OCI-LY7 (cell line): ENCODE measurements at regions not wholly inside any gene's neighbourhood (a gene's known extent, or its start where the extent isn't known, plus 50 kb on each side); places are given as distances from the start of the nearest gene placed in this dataset.

Experiments used
- BruUV-seq: library from RNA; stranded (reverse); fragments of 400-500 nt; replicated peaks from 2 replicates; lab custom pipeline; 2021; lab: Mats Ljungman, UMichigan
- CTCF ChIA-PET: fragments of 300-600 bp; sonication (Branson Sonifier 250); formaldehyde crosslinking; loops from one replicate; lab custom pipeline; 2022; ENCODE audit warnings: antibody characterized with exemption; ENCODE audit not compliant: unreplicated experiment; lab: Charles Lee
- POLR2A ChIA-PET: fragments of 300-600 bp; sonication (Branson Sonifier 250); formaldehyde crosslinking; loops from one replicate; lab custom pipeline; 2022; ENCODE audit warnings: antibody characterized with exemption; lab: Charles Lee
- DNase-seq: peaks from one replicate; pipeline ENCODE4 v3.0.0-alpha.2; 2015; ENCODE audit warnings: low spot score
- H2AFZ ChIP-seq: fragments of 200-600 bp; sonication (generic), shearing (Covaris generic); 2 replicates; pipeline ENCODE4 v1.6.1; 2014; ENCODE audit warnings: mild to moderate bottlenecking, antibody characterized with exemption, low read length, moderate library complexity
- H3K27ac ChIP-seq: fragments of 200-600 bp; sonication (generic); 2 replicates; pipeline ENCODE4 v1.5.1; 2014; ENCODE audit warnings: mixed run types, low read depth, mild to moderate bottlenecking, moderate library complexity, low read length, inconsistent platforms; ENCODE audit not compliant: poor library complexity, severe bottlenecking
- H3K36me3 ChIP-seq: fragments of 200-600 bp; sonication (generic); 2 replicates; pipeline ENCODE4 v1.6.1; 2014; ENCODE audit warnings: mild to moderate bottlenecking, antibody characterized with exemption, low read length, moderate library complexity, mixed read lengths; ENCODE audit not compliant: insufficient read depth
- H3K4me1 ChIP-seq: fragments of 200-600 bp; sonication (generic); 2 replicates; pipeline ENCODE4 v1.5.1; 2014; ENCODE audit warnings: mild to moderate bottlenecking, low read length; ENCODE audit not compliant: insufficient read depth, poor library complexity, severe bottlenecking
- H3K4me2 ChIP-seq: fragments of 200-600 bp; sonication (generic); 2 replicates; pipeline ENCODE4 v1.6.1; 2014; ENCODE audit warnings: mild to moderate bottlenecking, low read length
- H3K4me3 ChIP-seq: fragments of 200-600 bp; sonication (generic); 2 replicates; pipeline ENCODE4 v1.5.1; 2014; ENCODE audit warnings: mild to moderate bottlenecking, low read depth, low read length; ENCODE audit not compliant: poor library complexity, severe bottlenecking
- H3K79me2 ChIP-seq: fragments of 200-600 bp; sonication (generic); 2 replicates; pipeline ENCODE4 v1.6.1; 2016; ENCODE audit warnings: low read depth, mild to moderate bottlenecking, low read length, moderate library complexity, mixed read lengths; ENCODE audit not compliant: insufficient read depth
- H3K9me2 ChIP-seq: fragments of 200-600 bp; sonication (generic); 2 replicates; pipeline ENCODE4 v1.6.1; 2016; ENCODE audit warnings: mild to moderate bottlenecking, low read length, mixed read lengths; ENCODE audit not compliant: insufficient read depth
- H3K9me3 ChIP-seq: fragments of 200-600 bp; sonication (generic); 2 replicates; pipeline ENCODE4 v1.6.1; 2014; ENCODE audit warnings: mild to moderate bottlenecking, mixed run types, low read length, mixed read lengths
- H4K20me1 ChIP-seq: fragments of 200-600 bp; sonication (generic); 2 replicates; pipeline ENCODE4 v1.6.1; 2014; ENCODE audit warnings: mild to moderate bottlenecking, antibody characterized with exemption, low read length, moderate library complexity, mixed read lengths; ENCODE audit not compliant: insufficient read depth
- EZH2phosphoT487 ChIP-seq: fragments of 200-600 bp; sonication (generic); IDR thresholded peaks from 2 replicates; pipeline ENCODE4 v1.6.1; 2018; ENCODE audit warnings: low read depth, borderline replicate concordance, mild to moderate bottlenecking, mixed run types, antibody characterized with exemption, low read length, moderate library complexity, mixed read lengths
- intact Hi-C: fragments of 100-400 bp; cut with micrococcal nuclease; formaldehyde crosslinking; loops from one replicate; pipeline ENCODE4 v1.10.0; 2022; ENCODE audit not compliant: unreplicated experiment
- TF ChIP-seq, protein P1 (sequence below): fragments of 200-600 bp; sonication (generic); conservative IDR thresholded peaks from 2 replicates; pipeline ENCODE4 v1.5.1; 2014; ENCODE audit warnings: mild to moderate bottlenecking, antibody characterized with exemption, low read length, moderate library complexity, mixed read lengths

DNA sequence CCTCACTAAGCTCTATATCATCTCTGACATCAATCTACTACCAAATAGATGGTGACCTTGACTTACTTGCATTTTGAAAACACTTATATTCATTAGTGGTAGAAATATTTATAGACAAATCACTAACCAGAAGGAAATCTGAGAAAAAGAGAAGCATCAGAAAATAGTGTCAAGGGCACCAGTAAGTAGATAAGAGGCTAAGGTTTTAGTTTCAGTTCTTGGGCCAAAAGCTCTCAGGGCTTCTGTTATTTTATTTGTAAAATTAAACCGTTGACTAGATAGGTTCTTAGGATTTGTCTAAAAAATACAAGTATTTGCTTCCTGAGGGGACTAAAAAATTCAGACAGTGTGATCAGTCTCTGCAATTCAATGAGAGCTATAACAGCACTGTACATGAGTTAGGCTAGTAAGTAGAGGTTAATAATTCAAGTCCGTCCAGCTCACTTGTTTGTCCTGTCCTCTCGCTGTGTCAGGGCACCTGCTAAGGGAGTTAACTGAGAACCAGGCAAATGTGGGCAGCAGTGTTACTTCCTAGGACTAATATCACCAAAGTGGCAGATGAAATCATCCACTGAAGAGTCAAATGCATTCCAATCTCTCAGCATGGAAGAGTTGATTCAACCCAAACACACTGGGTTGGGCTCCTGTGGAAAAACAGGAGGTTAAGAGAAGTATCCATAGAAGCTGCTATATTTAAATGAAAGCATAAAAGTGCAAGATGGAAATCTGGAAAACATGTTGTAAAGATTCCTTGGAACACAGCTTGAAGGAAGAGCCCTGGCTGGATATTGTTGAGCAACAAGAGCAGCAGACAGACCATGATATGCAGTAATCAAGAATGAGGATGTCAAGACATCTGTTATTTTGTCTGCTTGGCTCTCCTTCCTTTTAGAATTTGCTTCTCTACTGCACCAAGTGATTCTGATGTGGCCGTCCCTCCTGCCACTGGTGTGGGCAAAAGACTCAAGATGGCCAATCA is 134.9 kb upstream of the ZBTB20 start:
- no TSS peak for BruUV-seq
- H3K9me2 ChIP-seq, result no peaks in the 10 kb centered on the region
- no peaks in the 10 kb centered on the region for H3K4me1 ChIP-seq
- ChIA-PET CTCF (interaction anchor here (0.5 kb wide), 1 partner anchor 480 kb away, joined by 3 read pairs; no protein-coding TSS in a partner anchor), POLR2A (interaction anchor here (0.6 kb wide), 1 partner anchor 21 kb away, joined by 3 read pairs; no protein-coding TSS in a partner anchor)
- H3K4me3 ChIP-seq, result no peak overlapping the region
- no peak overlapping the region for H2AFZ ChIP-seq
- H3K9me3 ChIP-seq, result no peaks in the 10 kb centered on the region
- TF ChIP-seq EZH2phosphoT487, result no peak
- TF ChIP-seq, protein P1, sequence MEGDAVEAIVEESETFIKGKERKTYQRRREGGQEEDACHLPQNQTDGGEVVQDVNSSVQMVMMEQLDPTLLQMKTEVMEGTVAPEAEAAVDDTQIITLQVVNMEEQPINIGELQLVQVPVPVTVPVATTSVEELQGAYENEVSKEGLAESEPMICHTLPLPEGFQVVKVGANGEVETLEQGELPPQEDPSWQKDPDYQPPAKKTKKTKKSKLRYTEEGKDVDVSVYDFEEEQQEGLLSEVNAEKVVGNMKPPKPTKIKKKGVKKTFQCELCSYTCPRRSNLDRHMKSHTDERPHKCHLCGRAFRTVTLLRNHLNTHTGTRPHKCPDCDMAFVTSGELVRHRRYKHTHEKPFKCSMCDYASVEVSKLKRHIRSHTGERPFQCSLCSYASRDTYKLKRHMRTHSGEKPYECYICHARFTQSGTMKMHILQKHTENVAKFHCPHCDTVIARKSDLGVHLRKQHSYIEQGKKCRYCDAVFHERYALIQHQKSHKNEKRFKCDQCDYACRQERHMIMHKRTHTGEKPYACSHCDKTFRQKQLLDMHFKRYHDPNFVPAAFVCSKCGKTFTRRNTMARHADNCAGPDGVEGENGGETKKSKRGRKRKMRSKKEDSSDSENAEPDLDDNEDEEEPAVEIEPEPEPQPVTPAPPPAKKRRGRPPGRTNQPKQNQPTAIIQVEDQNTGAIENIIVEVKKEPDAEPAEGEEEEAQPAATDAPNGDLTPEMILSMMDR, result no peak
- no peaks in the 10 kb centered on the region for H3K36me3 ChIP-seq
- H3K27ac ChIP-seq, result no peak overlapping the region
- DNase-seq, result no peak
- no peak overlapping the region for H3K4me2 ChIP-seq
- H4K20me1 ChIP-seq, result no peaks in the 10 kb centered on the region
- no peaks in the 10 kb centered on the region for H3K79me2 ChIP-seq
- intact Hi-C loops, result no loop called here

DNA sequence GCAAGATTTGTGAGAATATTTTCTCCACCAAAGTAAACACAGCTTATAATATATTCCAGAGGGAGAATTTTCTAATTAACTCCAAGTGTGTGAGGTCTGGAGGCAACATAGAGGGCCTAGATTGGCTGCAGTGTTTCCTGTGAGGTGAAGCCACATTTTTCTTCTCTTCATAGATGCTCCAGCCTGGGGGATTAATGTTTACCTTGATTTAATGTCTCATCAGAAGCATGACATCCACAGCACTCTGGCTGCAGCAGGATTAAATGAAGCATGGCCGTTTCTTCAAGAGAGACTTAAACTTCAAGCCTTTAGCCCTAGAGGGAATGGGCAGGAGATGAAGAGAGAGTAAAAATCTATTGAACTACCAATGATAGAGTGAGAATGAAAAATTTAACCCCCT is 137.9 kb upstream of the ZBTB20 start:
- TF ChIP-seq EZH2phosphoT487, result no peak
- TF ChIP-seq, protein P1, result no peak
- H3K4me1 ChIP-seq, result no peaks in the 10 kb centered on the region
- H3K4me2 ChIP-seq, result no peak overlapping the region
- ChIA-PET CTCF (no interaction called here), POLR2A (no interaction called here)
- no peaks in the 10 kb centered on the region for H4K20me1 ChIP-seq
- intact Hi-C loops, result no loop called here
- H3K4me3 ChIP-seq, result no peak overlapping the region
- no peaks in the 10 kb centered on the region for H3K9me2 ChIP-seq
- no peak overlapping the region for H2AFZ ChIP-seq
- no peak for DNase-seq
- H3K36me3 ChIP-seq, result no peaks in the 10 kb centered on the region
- BruUV-seq, result no TSS peak
- no peaks in the 10 kb centered on the region for H3K9me3 ChIP-seq
- no peak overlapping the region for H3K27ac ChIP-seq
- no peaks in the 10 kb centered on the region for H3K79me2 ChIP-seq
